Osteocyte (in vitro differentiated cells): ENCODE measurements at regions not wholly inside any gene's neighbourhood (a gene's known extent, or its start where the extent isn't known, plus 50 kb on each side); places are given as distances from the start of the nearest gene placed in this dataset.

Experiments used
- DNase-seq: peaks from one replicate; pipeline ENCODE4 v3.0.0; 2021; ENCODE audit warnings: mixed read lengths; ENCODE audit not compliant: unreplicated experiment; ENCODE audit errors: extremely low spot score
- H3K27ac Mint-ChIP-seq: one replicate; pipeline ENCODE4 v1.8.0; 2021; ENCODE audit warnings: mild to moderate bottlenecking, mixed read lengths; ENCODE audit not compliant: unreplicated experiment
- H3K27me3 Mint-ChIP-seq: one replicate; pipeline ENCODE4 v1.8.0; 2021; ENCODE audit warnings: mixed read lengths; ENCODE audit not compliant: unreplicated experiment
- H3K36me3 Mint-ChIP-seq: one replicate; pipeline ENCODE4 v1.8.0; 2021; ENCODE audit warnings: mixed read lengths; ENCODE audit not compliant: unreplicated experiment
- H3K4me1 Mint-ChIP-seq: one replicate; pipeline ENCODE4 v1.8.0; 2021; ENCODE audit warnings: mixed read lengths; ENCODE audit not compliant: unreplicated experiment
- H3K4me3 Mint-ChIP-seq: one replicate; pipeline ENCODE4 v1.8.0; 2021; ENCODE audit warnings: mild to moderate bottlenecking, moderate library complexity, mixed read lengths; ENCODE audit not compliant: unreplicated experiment
- H3K9me3 Mint-ChIP-seq: one replicate; pipeline ENCODE4 v1.8.0; 2021; ENCODE audit warnings: mixed read lengths; ENCODE audit not compliant: unreplicated experiment
- CTCF ChIP-seq: fragments of 200-600 bp; sonication (generic); IDR thresholded peaks from 2 replicates; pipeline ENCODE4 v1.5.0; 2021; ENCODE audit warnings: antibody characterized with exemption, mild to moderate bottlenecking, moderate library complexity

- H3K27me3 Mint-ChIP-seq: no peaks in the 10 kb centered on the region
- no peaks in the 10 kb centered on the region for H3K9me3 Mint-ChIP-seq
- H3K4me1 Mint-ChIP-seq: no peaks in the 10 kb centered on the region
- no peaks in the 10 kb centered on the region for H3K36me3 Mint-ChIP-seq
- no peak overlapping the region for H3K27ac Mint-ChIP-seq
- TF ChIP-seq CTCF: no peak
- H3K4me3 Mint-ChIP-seq: no peak overlapping the region
- DNase-seq: no peak
These were observed 460.1 kb upstream of the KHDRBS2 start for GRCh38 chr6:62746161-62746560.

DNA sequence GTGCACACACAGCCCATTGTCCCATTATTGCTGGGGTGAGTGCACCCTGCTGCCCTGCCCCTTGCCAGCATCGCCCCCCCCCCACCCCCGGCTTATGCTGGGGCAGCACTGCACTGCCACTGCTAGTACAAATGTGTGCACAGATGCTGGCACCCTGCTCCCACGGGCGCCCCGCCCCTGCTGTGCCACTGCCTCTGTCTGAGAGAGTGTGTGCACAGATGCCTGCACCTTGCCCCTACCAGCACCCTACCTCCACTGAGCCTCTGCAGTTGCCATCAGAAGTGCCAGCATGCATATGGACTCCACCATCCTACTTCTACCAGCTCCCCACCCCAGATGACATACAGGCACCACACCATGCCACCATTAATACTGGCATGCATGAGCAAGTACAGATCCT is 454.6 kb upstream of the KHDRBS2 start:
- Mint-ChIP-seq H3K36me3 (no peaks in the 10 kb centered on the region), H3K4me1 (no peaks in the 10 kb centered on the region), H3K27me3 (no peaks in the 10 kb centered on the region), H3K9me3 (no peaks in the 10 kb centered on the region), H3K4me3 (no peak overlapping the region), H3K27ac (no peak overlapping the region)
- no peak for TF ChIP-seq CTCF
- DNase-seq: no peak

DNA sequence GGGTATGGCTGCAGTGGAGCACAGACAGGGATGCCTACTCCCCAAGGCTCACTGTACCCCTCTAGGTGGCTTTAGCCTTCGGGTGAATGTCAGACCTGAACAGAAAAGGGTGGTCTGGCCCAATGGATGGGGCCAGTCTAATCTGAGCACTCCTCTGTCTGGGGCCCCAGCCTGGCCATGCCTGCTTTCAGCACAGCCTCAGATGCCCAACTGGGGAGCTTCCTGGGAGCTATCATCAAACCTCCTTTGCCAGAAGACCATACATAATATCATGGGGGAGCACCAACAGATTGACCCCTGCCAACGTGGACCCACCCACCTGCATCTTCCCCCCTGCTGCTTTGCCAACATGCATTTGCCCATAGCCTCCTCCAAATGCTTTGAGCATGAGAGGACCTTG is 454.1 kb upstream of the KHDRBS2 start:
- Mint-ChIP-seq H3K27ac (no peak overlapping the region), H3K9me3 (no peaks in the 10 kb centered on the region), H3K27me3 (no peaks in the 10 kb centered on the region), H3K4me3 (no peak overlapping the region), H3K4me1 (no peaks in the 10 kb centered on the region), H3K36me3 (no peaks in the 10 kb centered on the region)
- DNase-seq: no peak
- no peak for TF ChIP-seq CTCF

DNA sequence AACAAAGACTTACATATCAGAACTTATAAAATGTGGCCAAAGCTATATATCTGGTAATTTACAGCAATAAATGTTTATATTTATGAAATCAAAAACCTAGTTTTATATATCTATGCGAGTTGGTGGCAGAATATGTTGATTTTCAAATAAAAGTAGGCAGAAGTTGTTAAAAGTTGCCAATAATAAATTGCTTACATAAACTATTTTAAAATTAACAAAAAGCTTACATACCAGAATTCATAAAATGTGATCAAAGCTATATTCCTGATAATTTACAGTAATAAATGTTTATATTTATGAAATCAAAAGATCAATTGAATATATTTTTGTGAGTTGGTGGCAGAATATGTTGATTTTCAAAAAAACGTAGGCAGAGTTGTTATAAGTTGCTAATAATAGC is 451.8 kb upstream of the KHDRBS2 start:
- Mint-ChIP-seq H3K27ac (no peak overlapping the region), H3K9me3 (no peaks in the 10 kb centered on the region), H3K4me3 (no peak overlapping the region), H3K27me3 (no peaks in the 10 kb centered on the region), H3K36me3 (no peaks in the 10 kb centered on the region), H3K4me1 (no peaks in the 10 kb centered on the region)
- TF ChIP-seq CTCF: no peak
- DNase-seq: no peak

- no peaks in the 10 kb centered on the region for H3K27me3 Mint-ChIP-seq
- no peak for TF ChIP-seq CTCF
- DNase-seq: no peak
- H3K9me3 Mint-ChIP-seq: peaks cover 8% of the 10 kb centered on the region
- no peak overlapping the region for H3K27ac Mint-ChIP-seq
- no peaks in the 10 kb centered on the region for H3K4me1 Mint-ChIP-seq
- H3K4me3 Mint-ChIP-seq: no peak overlapping the region
- H3K36me3 Mint-ChIP-seq: no peaks in the 10 kb centered on the region
These were observed 435.4 kb upstream of the KHDRBS2 start for GRCh38 chr6:62721408-62721807.
